ENCODE measurements at regions not wholly inside any gene's neighbourhood (a gene's known extent, or its start where the extent isn't known, plus 50 kb on each side); places are given as distances from the start of the nearest gene placed in this dataset.

GRCh38 chr4:53929311-53929710, 135.1 kb downstream of the CHIC2 start:
- TF ChIP-seq POLR2A (IDR thresholded peaks at IDR 0.05; ENCODE audit: low read length) (no peak), GATA1 (IDR thresholded peaks at IDR 0.05; ENCODE audit: low read depth, low read length) (no peak)

Data from erythroblast (primary cell).